ENCODE measurements at regions not wholly inside any gene's neighbourhood (a gene's known extent, or its start where the extent isn't known, plus 50 kb on each side); places are given as distances from the start of the nearest gene placed in this dataset.
A peak's percentile ranks its signal among the peaks of the same experiment; 100 is the strongest.

- 70% methylated on average over 2 of the region's 3 CpGs for WGBS (ENCODE audit: insufficient coverage)
- DNase-seq, result peak; percentile 22
- Histone ChIP-seq H3K36me3 (ENCODE audit: control insufficient read depth, insufficient read depth, low read length) (no peaks in the 10 kb centered on the region), H3K4me1 (ENCODE audit: control insufficient read depth, insufficient read depth, low read length) (peaks cover 3% of the 10 kb centered on the region), H3K4me3 (ENCODE audit: low read length) (no peak overlapping the region), H3K9me3 (replicated peaks; ENCODE audit: control insufficient read depth, low read depth, low read length) (no peaks in the 10 kb centered on the region), H3K27me3 (ENCODE audit: control insufficient read depth, insufficient read depth, low read length) (no peaks in the 10 kb centered on the region), H3K27ac (ENCODE audit: low read length) (no peak overlapping the region)
These were observed 290.2 kb downstream of the ZNF608 start for GRCh38 chr5:124456249-124456648.

GRCh38 chr5:124454081-124454480 is 292.4 kb downstream of the ZNF608 start:
- no peaks in the 10 kb centered on the region for H3K36me3 ChIP-seq (ENCODE audit: control insufficient read depth, insufficient read depth, low read length)
- no peaks in the 10 kb centered on the region for H3K4me1 ChIP-seq (ENCODE audit: control insufficient read depth, insufficient read depth, low read length)
- H3K27ac ChIP-seq (ENCODE audit: low read length), result no peak overlapping the region
- H3K4me3 ChIP-seq (ENCODE audit: low read length), result no peak overlapping the region
- no peak for DNase-seq
- H3K9me3 ChIP-seq (replicated peaks; ENCODE audit: control insufficient read depth, low read depth, low read length), result no peaks in the 10 kb centered on the region
- no CpG with 5 or more reads among the region's 3 CpGs for WGBS (ENCODE audit: insufficient coverage)
- no peaks in the 10 kb centered on the region for H3K27me3 ChIP-seq (ENCODE audit: control insufficient read depth, insufficient read depth, low read length)

GRCh38 chr5:124453221-124454051 is 293.0 kb downstream of the ZNF608 start:
- no peak overlapping the region for H3K4me3 ChIP-seq (ENCODE audit: low read length)
- no peaks in the 10 kb centered on the region for H3K27me3 ChIP-seq (ENCODE audit: control insufficient read depth, insufficient read depth, low read length)
- no peak for DNase-seq
- H3K27ac ChIP-seq (ENCODE audit: low read length), result no peak overlapping the region
- no peaks in the 10 kb centered on the region for H3K36me3 ChIP-seq (ENCODE audit: control insufficient read depth, insufficient read depth, low read length)
- WGBS (ENCODE audit: insufficient coverage), result 100% methylated on average over 1 of the region's 5 CpGs
- no peaks in the 10 kb centered on the region for H3K4me1 ChIP-seq (ENCODE audit: control insufficient read depth, insufficient read depth, low read length)
- no peaks in the 10 kb centered on the region for H3K9me3 ChIP-seq (replicated peaks; ENCODE audit: control insufficient read depth, low read depth, low read length)

- 82% methylated on average over 2 of the region's 8 CpGs for WGBS (ENCODE audit: insufficient coverage)
- Histone ChIP-seq H3K9me3 (replicated peaks; ENCODE audit: control insufficient read depth, low read depth, low read length) (no peaks in the 10 kb centered on the region), H3K27ac (ENCODE audit: low read length) (no peak overlapping the region), H3K27me3 (ENCODE audit: control insufficient read depth, insufficient read depth, low read length) (no peaks in the 10 kb centered on the region), H3K4me3 (ENCODE audit: low read length) (no peak overlapping the region), H3K4me1 (ENCODE audit: control insufficient read depth, insufficient read depth, low read length) (no peaks in the 10 kb centered on the region), H3K36me3 (ENCODE audit: control insufficient read depth, insufficient read depth, low read length) (no peaks in the 10 kb centered on the region)
- DNase-seq, result no peak
These were observed 294.0 kb downstream of the ZNF608 start for GRCh38 chr5:124452412-124452811.

GRCh38 chr5:124451721-124452383 is 294.6 kb downstream of the ZNF608 start:
- Histone ChIP-seq H3K4me3 (ENCODE audit: low read length) (no peak overlapping the region), H3K27ac (ENCODE audit: low read length) (no peak overlapping the region), H3K4me1 (ENCODE audit: control insufficient read depth, insufficient read depth, low read length) (no peaks in the 10 kb centered on the region), H3K9me3 (replicated peaks; ENCODE audit: control insufficient read depth, low read depth, low read length) (no peaks in the 10 kb centered on the region), H3K27me3 (ENCODE audit: control insufficient read depth, insufficient read depth, low read length) (no peaks in the 10 kb centered on the region), H3K36me3 (ENCODE audit: control insufficient read depth, insufficient read depth, low read length) (no peaks in the 10 kb centered on the region)
- 77% methylated on average over 1 of the region's 7 CpGs for WGBS (ENCODE audit: insufficient coverage)
- no peak for DNase-seq

- no peak for DNase-seq
- Histone ChIP-seq H3K27me3 (ENCODE audit: control insufficient read depth, insufficient read depth, low read length) (no peaks in the 10 kb centered on the region), H3K9me3 (replicated peaks; ENCODE audit: control insufficient read depth, low read depth, low read length) (no peaks in the 10 kb centered on the region), H3K27ac (ENCODE audit: low read length) (no peak overlapping the region), H3K4me1 (ENCODE audit: control insufficient read depth, insufficient read depth, low read length) (peaks cover 2% of the 10 kb centered on the region), H3K4me3 (ENCODE audit: low read length) (no peak overlapping the region), H3K36me3 (ENCODE audit: control insufficient read depth, insufficient read depth, low read length) (no peaks in the 10 kb centered on the region)
- WGBS (ENCODE audit: insufficient coverage), result no CpG with 5 or more reads among the region's 6 CpGs
These were observed 300.3 kb downstream of the ZNF608 start for GRCh38 chr5:124446120-124446519.

- H3K27ac ChIP-seq (ENCODE audit: low read length), result no peak overlapping the region
- no peaks in the 10 kb centered on the region for H3K27me3 ChIP-seq (ENCODE audit: control insufficient read depth, insufficient read depth, low read length)
- peaks cover 2% of the 10 kb centered on the region for H3K4me1 ChIP-seq (ENCODE audit: control insufficient read depth, insufficient read depth, low read length)
- no peaks in the 10 kb centered on the region for H3K36me3 ChIP-seq (ENCODE audit: control insufficient read depth, insufficient read depth, low read length)
- H3K9me3 ChIP-seq (replicated peaks; ENCODE audit: control insufficient read depth, low read depth, low read length), result no peaks in the 10 kb centered on the region
- no CpG with 5 or more reads among the region's 3 CpGs for WGBS (ENCODE audit: insufficient coverage)
- DNase-seq, result no peak
- no peak overlapping the region for H3K4me3 ChIP-seq (ENCODE audit: low read length)
These were observed 301.3 kb downstream of the ZNF608 start for GRCh38 chr5:124445070-124445619.

DNA sequence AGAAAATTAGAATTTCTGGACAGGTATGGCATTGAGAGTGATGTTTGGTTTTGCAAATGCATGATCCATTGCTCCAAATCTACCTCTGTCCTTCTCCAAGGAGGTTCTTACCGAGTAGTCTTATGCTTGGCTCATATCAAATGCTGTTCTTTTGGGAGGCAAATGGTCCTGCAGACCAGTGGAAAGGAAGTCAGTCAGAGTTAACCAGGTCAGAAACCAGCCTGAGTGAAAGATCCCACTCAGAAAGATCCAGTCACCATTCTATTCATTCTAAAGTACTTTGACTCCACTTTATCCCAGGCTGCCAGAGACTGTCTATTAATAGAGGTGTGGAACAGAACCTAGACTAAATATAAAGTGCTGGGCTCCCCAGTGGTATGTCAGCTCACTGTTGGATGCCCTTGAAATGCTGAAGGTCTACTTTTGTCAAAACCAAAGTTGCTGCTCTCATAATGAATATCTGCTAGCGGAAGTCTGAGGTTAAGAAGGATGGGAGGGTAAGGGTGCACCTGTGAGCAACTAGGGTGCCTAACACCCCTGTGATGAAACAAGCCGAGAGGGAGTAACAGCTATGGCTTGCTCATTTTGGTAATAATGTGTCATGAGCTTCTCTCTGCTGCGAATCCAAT is 302.2 kb downstream of the ZNF608 start:
- Histone ChIP-seq H3K27ac (ENCODE audit: low read length) (peak overlapping the region; percentile 30), H3K4me1 (ENCODE audit: control insufficient read depth, insufficient read depth, low read length) (peaks cover 3% of the 10 kb centered on the region)

GRCh38 chr5:124440471-124440870 is 306.0 kb downstream of the ZNF608 start:
- peaks cover 10% of the 10 kb centered on the region for H3K4me1 ChIP-seq (ENCODE audit: control insufficient read depth, insufficient read depth, low read length)
- H3K27ac ChIP-seq (ENCODE audit: low read length), result no peak overlapping the region
- H3K9me3 ChIP-seq (replicated peaks; ENCODE audit: control insufficient read depth, low read depth, low read length), result no peaks in the 10 kb centered on the region
- no peaks in the 10 kb centered on the region for H3K27me3 ChIP-seq (ENCODE audit: control insufficient read depth, insufficient read depth, low read length)
- DNase-seq, result no peak
- no peaks in the 10 kb centered on the region for H3K36me3 ChIP-seq (ENCODE audit: control insufficient read depth, insufficient read depth, low read length)
- no peak overlapping the region for H3K4me3 ChIP-seq (ENCODE audit: low read length)
- no CpG with 5 or more reads among the region's 4 CpGs for WGBS (ENCODE audit: insufficient coverage)

More for the DNA sequence above, 302.2 kb downstream of the ZNF608 start:
- peak; percentile 37 for DNase-seq
- H3K9me3 ChIP-seq (replicated peaks; ENCODE audit: control insufficient read depth, low read depth, low read length), result no peaks in the 10 kb centered on the region
- 100% methylated on average over 1 of the region's 4 CpGs for WGBS (ENCODE audit: insufficient coverage)
- no peak overlapping the region for H3K4me3 ChIP-seq (ENCODE audit: low read length)
- H3K36me3 ChIP-seq (ENCODE audit: control insufficient read depth, insufficient read depth, low read length), result no peaks in the 10 kb centered on the region
- no peaks in the 10 kb centered on the region for H3K27me3 ChIP-seq (ENCODE audit: control insufficient read depth, insufficient read depth, low read length)

DNA sequence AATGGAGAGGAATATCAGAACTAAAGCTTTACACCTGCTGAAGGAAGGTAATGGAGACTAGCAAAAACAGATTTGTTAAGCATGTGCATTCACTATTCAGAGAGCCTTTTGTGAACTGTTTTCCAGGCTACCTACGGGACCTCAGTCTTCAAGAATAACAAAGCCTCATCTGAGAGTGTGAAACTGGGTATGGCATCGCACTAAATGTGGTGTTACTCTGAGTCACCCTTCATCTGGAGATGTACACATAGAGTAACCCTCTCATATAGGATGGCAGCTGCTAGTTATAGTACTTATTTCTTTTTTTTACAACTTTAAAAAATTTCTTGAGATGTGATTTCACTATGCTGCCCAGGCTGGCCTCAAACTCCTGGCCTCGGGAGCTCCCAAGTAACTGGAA is 306.8 kb downstream of the ZNF608 start:
- no CpG with 5 or more reads among the region's 3 CpGs for WGBS (ENCODE audit: insufficient coverage)
- H3K4me1 ChIP-seq (ENCODE audit: control insufficient read depth, insufficient read depth, low read length), result peaks cover 10% of the 10 kb centered on the region

More for the DNA sequence above, 306.8 kb downstream of the ZNF608 start:
- no peaks in the 10 kb centered on the region for H3K36me3 ChIP-seq (ENCODE audit: control insufficient read depth, insufficient read depth, low read length)
- no peaks in the 10 kb centered on the region for H3K27me3 ChIP-seq (ENCODE audit: control insufficient read depth, insufficient read depth, low read length)
- H3K4me3 ChIP-seq (ENCODE audit: low read length), result no peak overlapping the region
- H3K9me3 ChIP-seq (replicated peaks; ENCODE audit: control insufficient read depth, low read depth, low read length), result no peaks in the 10 kb centered on the region
- H3K27ac ChIP-seq (ENCODE audit: low read length), result no peak overlapping the region
- DNase-seq, result no peak

Data from muscle of leg (tissue), 3 donors.